H9 (cell line): ENCODE measurements at regions not wholly inside any gene's neighbourhood (a gene's known extent, or its start where the extent isn't known, plus 50 kb on each side); places are given as distances from the start of the nearest gene placed in this dataset.

ENCODE experiments used
- DNase-seq: peaks from one replicate; pipeline ENCODE4 v3.0.0-alpha.2; 2017
- H2AFZ ChIP-seq: one replicate; pipeline ENCODE4 v1.6.1; 2013; ENCODE audit warnings: mild to moderate bottlenecking, low read length, control low read depth, moderate library complexity
- H2AK5ac ChIP-seq: 2 replicates; pipeline ENCODE4 v1.6.1; 2013; ENCODE audit warnings: low read length, control low read depth, mixed read lengths; ENCODE audit not compliant: insufficient read length
- H2BK120ac ChIP-seq: one replicate; pipeline ENCODE4 v1.6.1; 2013; ENCODE audit warnings: low read depth, mild to moderate bottlenecking, low read length, control low read depth, inconsistent platforms; ENCODE audit not compliant: poor library complexity, severe bottlenecking
- H2BK12ac ChIP-seq: 2 replicates; pipeline ENCODE4 v1.6.1; 2013; ENCODE audit warnings: low read length, control low read depth, mixed read lengths, low read depth; ENCODE audit not compliant: insufficient read length
- H2BK15ac ChIP-seq: 2 replicates; pipeline ENCODE4 v1.6.1; 2013; ENCODE audit warnings: low read depth, low read length, control low read depth
- H2BK20ac ChIP-seq: one replicate; pipeline ENCODE4 v1.6.1; 2013; ENCODE audit warnings: low read depth, mild to moderate bottlenecking, low read length, control low read depth, inconsistent platforms; ENCODE audit not compliant: poor library complexity, severe bottlenecking
- H2BK5ac ChIP-seq: 2 replicates; pipeline ENCODE4 v1.6.1; 2013; ENCODE audit warnings: low read length, control low read depth, mixed read lengths; ENCODE audit not compliant: insufficient read length
- H3K14ac ChIP-seq: 2 replicates; pipeline ENCODE4 v1.6.1; 2013; ENCODE audit warnings: low read length, control low read depth; ENCODE audit not compliant: insufficient read depth
- H3K18ac ChIP-seq: 2 replicates; pipeline ENCODE4 v1.6.1; 2013; ENCODE audit warnings: low read depth, mild to moderate bottlenecking, mixed read lengths, low read length, control low read depth; ENCODE audit not compliant: insufficient read length
- H3K23ac ChIP-seq: 2 replicates; pipeline ENCODE4 v1.6.1; 2013; ENCODE audit warnings: low read length, control low read depth, mixed read lengths, low read depth; ENCODE audit not compliant: insufficient read length
- H3K23me2 ChIP-seq: 2 replicates; pipeline ENCODE4 v1.6.1; 2013; ENCODE audit warnings: low read depth, mild to moderate bottlenecking, mixed read lengths, low read length, control low read depth; ENCODE audit not compliant: insufficient read length, poor library complexity, severe bottlenecking
- H3K27ac ChIP-seq: 2 replicates; pipeline ENCODE4 v1.5.1; 2013; ENCODE audit warnings: low read length, control low read depth, mixed read lengths, low read depth; ENCODE audit not compliant: insufficient read length
- H3K27me3 ChIP-seq: 2 replicates; pipeline ENCODE4 v1.6.1; 2013; ENCODE audit warnings: low read length, control low read depth, inconsistent platforms; ENCODE audit not compliant: insufficient read depth
- H3K4ac ChIP-seq: 2 replicates; pipeline ENCODE4 v1.6.1; 2013; ENCODE audit warnings: low read depth, mild to moderate bottlenecking, control low read depth, inconsistent platforms, low read length, moderate library complexity
- H3K4me1 ChIP-seq: 2 replicates; pipeline ENCODE4 v1.6.1; 2013; ENCODE audit warnings: low read length, control low read depth, inconsistent platforms; ENCODE audit not compliant: insufficient read depth
- H3K4me2 ChIP-seq: 2 replicates; pipeline ENCODE4 v1.6.1; 2013; ENCODE audit warnings: low read length, control low read depth, mixed read lengths; ENCODE audit not compliant: insufficient read length, insufficient read depth
- H3K56ac ChIP-seq: 2 replicates; pipeline ENCODE4 v1.6.1; 2013; ENCODE audit warnings: low read depth, mild to moderate bottlenecking, mixed read lengths, low read length, control low read depth; ENCODE audit not compliant: insufficient read length
- H3K79me1 ChIP-seq: 2 replicates; pipeline ENCODE4 v1.6.1; 2013; ENCODE audit warnings: low read depth, mild to moderate bottlenecking, moderate library complexity, low read length, control low read depth, inconsistent platforms; ENCODE audit not compliant: insufficient read depth, poor library complexity, severe bottlenecking
- H3K79me2 ChIP-seq: 2 replicates; pipeline ENCODE4 v1.6.1; 2013; ENCODE audit warnings: low read length, control low read depth, inconsistent platforms; ENCODE audit not compliant: insufficient read depth
- H3K9ac ChIP-seq: 2 replicates; pipeline ENCODE4 v1.6.1; 2013; ENCODE audit warnings: low read length, control low read depth, mixed read lengths; ENCODE audit not compliant: insufficient read length; ENCODE audit errors: extremely low read depth
- H3K9me3 ChIP-seq: one replicate; pipeline ENCODE4 v1.6.1; 2013; ENCODE audit warnings: low read depth, low read length, inconsistent platforms; ENCODE audit not compliant: control insufficient read depth
- H3T11ph ChIP-seq: one replicate; pipeline ENCODE4 v1.6.1; 2013; ENCODE audit warnings: mild to moderate bottlenecking, low read length, control low read depth, inconsistent platforms
- H4K20me1 ChIP-seq: one replicate; pipeline ENCODE4 v1.6.1; 2013; ENCODE audit not compliant: control insufficient read depth, insufficient read length, insufficient read depth
- H4K5ac ChIP-seq: 2 replicates; pipeline ENCODE4 v1.6.1; 2013; ENCODE audit warnings: low read depth, mild to moderate bottlenecking, mixed read lengths, low read length, control low read depth; ENCODE audit not compliant: insufficient read length
- H4K8ac ChIP-seq: replicated peaks from 2 replicates; pipeline ENCODE4 v1.6.1; 2013; ENCODE audit warnings: low read length, control low read depth, mixed read lengths, low read depth; ENCODE audit not compliant: insufficient read length
- H4K91ac ChIP-seq: 2 replicates; pipeline ENCODE4 v1.6.1; 2013; ENCODE audit warnings: low read depth, mild to moderate bottlenecking, moderate library complexity, mixed read lengths, low read length, control low read depth; ENCODE audit not compliant: insufficient read length
- H3K27ac Mint-ChIP-seq, 3 experiments: 2 replicates in 2 of 3; 3 replicates in 1 of 3; pipeline ENCODE4 v1.8.0; 2020 to 2021; ENCODE audit warnings: mixed read lengths in 3 of 3, mild to moderate bottlenecking in 1 of 3, moderate library complexity in 1 of 3
- H3K27me3 Mint-ChIP-seq: 2 replicates; pipeline ENCODE4 v1.8.0; 2021; ENCODE audit warnings: low read depth, mild to moderate bottlenecking, moderate library complexity, mixed read lengths
- H3K36me3 Mint-ChIP-seq, 3 experiments: 2 replicates in 2 of 3; 3 replicates in 1 of 3; pipeline ENCODE4 v1.8.0; 2020 to 2021; ENCODE audit warnings: low read depth in 3 of 3, mixed read lengths in 3 of 3; ENCODE audit not compliant: insufficient read depth in 1 of 3
- H3K4me1 Mint-ChIP-seq, 2 experiments: 2 replicates each; pipeline ENCODE4 v1.8.0; 2020; ENCODE audit warnings: mixed read lengths in 2 of 2
- H3K4me3 Mint-ChIP-seq, 2 experiments: 2 replicates in 1 of 2; 3 replicates in 1 of 2; pipeline ENCODE4 v1.8.0; 2020 to 2021; ENCODE audit warnings: mild to moderate bottlenecking in 2 of 2, mixed read lengths in 2 of 2, moderate library complexity in 1 of 2
- H3K9me3 Mint-ChIP-seq, 2 experiments: 2 replicates in 1 of 2; 3 replicates in 1 of 2; pipeline ENCODE4 v1.8.0; 2020; ENCODE audit warnings: mild to moderate bottlenecking in 2 of 2, mixed read lengths in 2 of 2, moderate library complexity in 1 of 2
- CTCF ChIP-seq: fragments of 200-600 bp; sonication (generic); conservative IDR thresholded peaks from 3 replicates; pipeline ENCODE4 v1.8.0; 2021; ENCODE audit warnings: antibody characterized with exemption, mild to moderate bottlenecking
- WGBS: extraction: QIAGEN DNeasy Blood & Tissue Kit; methylation state at CpG from one replicate; pipeline ENCODE4 v1.1.7; 2013; ENCODE audit warnings: missing lambda C conversion rate, low lambda C conversion rate, mixed read lengths; ENCODE audit not compliant: insufficient read length; ENCODE audit errors: extremely low coverage; 5-methylcytosine and 5-hydroxymethylcytosine counted together

- whole genome bisulfite sequencing: no CpG with 5 or more reads among the region's 2 CpGs
- Histone ChIP-seq H4K91ac (no peak overlapping the region), H3K79me2 (no peaks in the 10 kb centered on the region), H3K79me1 (no peaks in the 10 kb centered on the region), H2BK20ac (no peak overlapping the region), H4K5ac (no peak overlapping the region), H2BK12ac (no peak overlapping the region), H3K56ac (no peak overlapping the region), H3K9me3 (no peaks in the 10 kb centered on the region), H2BK120ac (no peak overlapping the region), H3K9ac (no peak overlapping the region), H3T11ph (no peak overlapping the region), H3K4me1 (peaks cover 4% of the 10 kb centered on the region), H2BK5ac (no peak overlapping the region), H2AFZ (no peak overlapping the region), H3K27ac (no peak overlapping the region), H3K14ac (no peak overlapping the region), H4K20me1 (no peaks in the 10 kb centered on the region), H3K27me3 (no peaks in the 10 kb centered on the region), H3K4me2 (no peak overlapping the region), H4K8ac (no peak overlapping the region), H3K4ac (no peak overlapping the region), H3K23me2 (no peaks in the 10 kb centered on the region), H3K18ac (no peak overlapping the region), H2BK15ac (no peak overlapping the region), H3K23ac (no peak overlapping the region), H2AK5ac (no peak overlapping the region)
- Mint-ChIP-seq H3K4me1 (peaks cover 25 to 28% of the 10 kb centered on the region in 2 experiments), H3K27ac (peak overlapping the region in 1 of 3 experiments; percentile 6; a peak in 1 of 7 replicates), H3K9me3 (no peaks in the 10 kb centered on the region; a peak in 3 of 5 replicates), H3K27me3 (peaks cover 8% of the 10 kb centered on the region; the same call in 1 of the 2 replicates), H3K4me3 (no peak overlapping the region), H3K36me3 (no peaks in the 10 kb centered on the region)
- no peak for TF ChIP-seq CTCF
- peak; percentile 30 for DNase-seq
These were observed 495.9 kb downstream of the CENPC start for GRCh38 chr4:67049446-67049845.
